H9 (cell line): ENCODE measurements at regions not wholly inside any gene's neighbourhood (a gene's known extent, or its start where the extent isn't known, plus 50 kb on each side); places are given as distances from the start of the nearest gene placed in this dataset.
A peak's percentile ranks its signal among the peaks of the same experiment; 100 is the strongest.

ENCODE experiments used
- DNase-seq: peaks from one replicate; pipeline ENCODE4 v3.0.0-alpha.2; 2017
- H2AFZ ChIP-seq: one replicate; pipeline ENCODE4 v1.6.1; 2013; ENCODE audit warnings: mild to moderate bottlenecking, low read length, control low read depth, moderate library complexity
- H2AK5ac ChIP-seq: 2 replicates; pipeline ENCODE4 v1.6.1; 2013; ENCODE audit warnings: low read length, control low read depth, mixed read lengths; ENCODE audit not compliant: insufficient read length
- H2BK120ac ChIP-seq: one replicate; pipeline ENCODE4 v1.6.1; 2013; ENCODE audit warnings: low read depth, mild to moderate bottlenecking, low read length, control low read depth, inconsistent platforms; ENCODE audit not compliant: poor library complexity, severe bottlenecking
- H2BK12ac ChIP-seq: 2 replicates; pipeline ENCODE4 v1.6.1; 2013; ENCODE audit warnings: low read length, control low read depth, mixed read lengths, low read depth; ENCODE audit not compliant: insufficient read length
- H2BK15ac ChIP-seq: 2 replicates; pipeline ENCODE4 v1.6.1; 2013; ENCODE audit warnings: low read depth, low read length, control low read depth
- H2BK20ac ChIP-seq: one replicate; pipeline ENCODE4 v1.6.1; 2013; ENCODE audit warnings: low read depth, mild to moderate bottlenecking, low read length, control low read depth, inconsistent platforms; ENCODE audit not compliant: poor library complexity, severe bottlenecking
- H2BK5ac ChIP-seq: 2 replicates; pipeline ENCODE4 v1.6.1; 2013; ENCODE audit warnings: low read length, control low read depth, mixed read lengths; ENCODE audit not compliant: insufficient read length
- H3K14ac ChIP-seq: 2 replicates; pipeline ENCODE4 v1.6.1; 2013; ENCODE audit warnings: low read length, control low read depth; ENCODE audit not compliant: insufficient read depth
- H3K18ac ChIP-seq: 2 replicates; pipeline ENCODE4 v1.6.1; 2013; ENCODE audit warnings: low read depth, mild to moderate bottlenecking, mixed read lengths, low read length, control low read depth; ENCODE audit not compliant: insufficient read length
- H3K23ac ChIP-seq: 2 replicates; pipeline ENCODE4 v1.6.1; 2013; ENCODE audit warnings: low read length, control low read depth, mixed read lengths, low read depth; ENCODE audit not compliant: insufficient read length
- H3K23me2 ChIP-seq: 2 replicates; pipeline ENCODE4 v1.6.1; 2013; ENCODE audit warnings: low read depth, mild to moderate bottlenecking, mixed read lengths, low read length, control low read depth; ENCODE audit not compliant: insufficient read length, poor library complexity, severe bottlenecking
- H3K27ac ChIP-seq: 2 replicates; pipeline ENCODE4 v1.5.1; 2013; ENCODE audit warnings: low read length, control low read depth, mixed read lengths, low read depth; ENCODE audit not compliant: insufficient read length
- H3K27me3 ChIP-seq: 2 replicates; pipeline ENCODE4 v1.6.1; 2013; ENCODE audit warnings: low read length, control low read depth, inconsistent platforms; ENCODE audit not compliant: insufficient read depth
- H3K4ac ChIP-seq: 2 replicates; pipeline ENCODE4 v1.6.1; 2013; ENCODE audit warnings: low read depth, mild to moderate bottlenecking, control low read depth, inconsistent platforms, low read length, moderate library complexity
- H3K4me1 ChIP-seq: 2 replicates; pipeline ENCODE4 v1.6.1; 2013; ENCODE audit warnings: low read length, control low read depth, inconsistent platforms; ENCODE audit not compliant: insufficient read depth
- H3K4me2 ChIP-seq: 2 replicates; pipeline ENCODE4 v1.6.1; 2013; ENCODE audit warnings: low read length, control low read depth, mixed read lengths; ENCODE audit not compliant: insufficient read length, insufficient read depth
- H3K56ac ChIP-seq: 2 replicates; pipeline ENCODE4 v1.6.1; 2013; ENCODE audit warnings: low read depth, mild to moderate bottlenecking, mixed read lengths, low read length, control low read depth; ENCODE audit not compliant: insufficient read length
- H3K79me1 ChIP-seq: 2 replicates; pipeline ENCODE4 v1.6.1; 2013; ENCODE audit warnings: low read depth, mild to moderate bottlenecking, moderate library complexity, low read length, control low read depth, inconsistent platforms; ENCODE audit not compliant: insufficient read depth, poor library complexity, severe bottlenecking
- H3K79me2 ChIP-seq: 2 replicates; pipeline ENCODE4 v1.6.1; 2013; ENCODE audit warnings: low read length, control low read depth, inconsistent platforms; ENCODE audit not compliant: insufficient read depth
- H3K9ac ChIP-seq: 2 replicates; pipeline ENCODE4 v1.6.1; 2013; ENCODE audit warnings: low read length, control low read depth, mixed read lengths; ENCODE audit not compliant: insufficient read length; ENCODE audit errors: extremely low read depth
- H3K9me3 ChIP-seq: one replicate; pipeline ENCODE4 v1.6.1; 2013; ENCODE audit warnings: low read depth, low read length, inconsistent platforms; ENCODE audit not compliant: control insufficient read depth
- H3T11ph ChIP-seq: one replicate; pipeline ENCODE4 v1.6.1; 2013; ENCODE audit warnings: mild to moderate bottlenecking, low read length, control low read depth, inconsistent platforms
- H4K20me1 ChIP-seq: one replicate; pipeline ENCODE4 v1.6.1; 2013; ENCODE audit not compliant: control insufficient read depth, insufficient read length, insufficient read depth
- H4K5ac ChIP-seq: 2 replicates; pipeline ENCODE4 v1.6.1; 2013; ENCODE audit warnings: low read depth, mild to moderate bottlenecking, mixed read lengths, low read length, control low read depth; ENCODE audit not compliant: insufficient read length
- H4K8ac ChIP-seq: replicated peaks from 2 replicates; pipeline ENCODE4 v1.6.1; 2013; ENCODE audit warnings: low read length, control low read depth, mixed read lengths, low read depth; ENCODE audit not compliant: insufficient read length
- H4K91ac ChIP-seq: 2 replicates; pipeline ENCODE4 v1.6.1; 2013; ENCODE audit warnings: low read depth, mild to moderate bottlenecking, moderate library complexity, mixed read lengths, low read length, control low read depth; ENCODE audit not compliant: insufficient read length
- H3K27ac Mint-ChIP-seq, 3 experiments: 2 replicates in 2 of 3; 3 replicates in 1 of 3; pipeline ENCODE4 v1.8.0; 2020 to 2021; ENCODE audit warnings: mixed read lengths in 3 of 3, mild to moderate bottlenecking in 1 of 3, moderate library complexity in 1 of 3
- H3K27me3 Mint-ChIP-seq: 2 replicates; pipeline ENCODE4 v1.8.0; 2021; ENCODE audit warnings: low read depth, mild to moderate bottlenecking, moderate library complexity, mixed read lengths
- H3K36me3 Mint-ChIP-seq, 3 experiments: 2 replicates in 2 of 3; 3 replicates in 1 of 3; pipeline ENCODE4 v1.8.0; 2020 to 2021; ENCODE audit warnings: low read depth in 3 of 3, mixed read lengths in 3 of 3; ENCODE audit not compliant: insufficient read depth in 1 of 3
- H3K4me1 Mint-ChIP-seq, 2 experiments: 2 replicates each; pipeline ENCODE4 v1.8.0; 2020; ENCODE audit warnings: mixed read lengths in 2 of 2
- H3K4me3 Mint-ChIP-seq, 2 experiments: 2 replicates in 1 of 2; 3 replicates in 1 of 2; pipeline ENCODE4 v1.8.0; 2020 to 2021; ENCODE audit warnings: mild to moderate bottlenecking in 2 of 2, mixed read lengths in 2 of 2, moderate library complexity in 1 of 2
- H3K9me3 Mint-ChIP-seq, 2 experiments: 2 replicates in 1 of 2; 3 replicates in 1 of 2; pipeline ENCODE4 v1.8.0; 2020; ENCODE audit warnings: mild to moderate bottlenecking in 2 of 2, mixed read lengths in 2 of 2, moderate library complexity in 1 of 2
- WGBS: extraction: QIAGEN DNeasy Blood & Tissue Kit; methylation state at CpG from one replicate; pipeline ENCODE4 v1.1.7; 2013; ENCODE audit warnings: missing lambda C conversion rate, low lambda C conversion rate, mixed read lengths; ENCODE audit not compliant: insufficient read length; ENCODE audit errors: extremely low coverage; 5-methylcytosine and 5-hydroxymethylcytosine counted together
- TF ChIP-seq, protein P1 (sequence below): fragments of 200-600 bp; sonication (generic); conservative IDR thresholded peaks from 3 replicates; pipeline ENCODE4 v1.8.0; 2021; ENCODE audit warnings: antibody characterized with exemption, mild to moderate bottlenecking

GRCh38 chr14:101499513-101499912, 61.8 kb upstream of the DIO3 start:
- no peak overlapping the region for H3K4me2 ChIP-seq
- H3K9me3 ChIP-seq: no peaks in the 10 kb centered on the region
- H4K5ac ChIP-seq: no peak overlapping the region
- Mint-ChIP-seq H3K4me3 (no peak overlapping the region), H3K36me3 (peaks cover 0 to 8% (median 2%) of the 10 kb centered on the region in 3 experiments; a peak in 5 of 7 replicates), H3K27ac (no peak overlapping the region), H3K27me3 (peaks cover 11% of the 10 kb centered on the region), H3K4me1 (peaks cover 17 to 28% of the 10 kb centered on the region in 2 experiments), H3K9me3 (peaks cover 2 to 12% of the 10 kb centered on the region in 2 experiments; a peak in 4 of 5 replicates)
- H3K23ac ChIP-seq: no peak overlapping the region
- no peak overlapping the region for H2BK5ac ChIP-seq
- no peak overlapping the region for H2AK5ac ChIP-seq
- H2BK20ac ChIP-seq: no peak overlapping the region
- H3K14ac ChIP-seq: no peak overlapping the region; the same call in 1 of the 2 replicates
- H3K27me3 ChIP-seq: no peaks in the 10 kb centered on the region; the same call in 1 of the 2 replicates
- H4K8ac ChIP-seq: no peak overlapping the region
- no peak overlapping the region for H3K4ac ChIP-seq
- H3K4me1 ChIP-seq: no peaks in the 10 kb centered on the region
- no peak overlapping the region for H3K27ac ChIP-seq
- no peaks in the 10 kb centered on the region for H3K23me2 ChIP-seq
- no peak overlapping the region for H3K9ac ChIP-seq
- H4K91ac ChIP-seq: no peak overlapping the region
- H3T11ph ChIP-seq: no peak overlapping the region
- no peak overlapping the region for H2BK12ac ChIP-seq
- WGBS: no CpG with 5 or more reads among the region's 10 CpGs
- H2BK120ac ChIP-seq: no peak overlapping the region
- no peak overlapping the region for H2AFZ ChIP-seq
- no peak overlapping the region for H3K56ac ChIP-seq
- H2BK15ac ChIP-seq: no peak overlapping the region
- no peaks in the 10 kb centered on the region for H4K20me1 ChIP-seq
- H3K79me2 ChIP-seq: no peaks in the 10 kb centered on the region
- TF ChIP-seq, protein P1, sequence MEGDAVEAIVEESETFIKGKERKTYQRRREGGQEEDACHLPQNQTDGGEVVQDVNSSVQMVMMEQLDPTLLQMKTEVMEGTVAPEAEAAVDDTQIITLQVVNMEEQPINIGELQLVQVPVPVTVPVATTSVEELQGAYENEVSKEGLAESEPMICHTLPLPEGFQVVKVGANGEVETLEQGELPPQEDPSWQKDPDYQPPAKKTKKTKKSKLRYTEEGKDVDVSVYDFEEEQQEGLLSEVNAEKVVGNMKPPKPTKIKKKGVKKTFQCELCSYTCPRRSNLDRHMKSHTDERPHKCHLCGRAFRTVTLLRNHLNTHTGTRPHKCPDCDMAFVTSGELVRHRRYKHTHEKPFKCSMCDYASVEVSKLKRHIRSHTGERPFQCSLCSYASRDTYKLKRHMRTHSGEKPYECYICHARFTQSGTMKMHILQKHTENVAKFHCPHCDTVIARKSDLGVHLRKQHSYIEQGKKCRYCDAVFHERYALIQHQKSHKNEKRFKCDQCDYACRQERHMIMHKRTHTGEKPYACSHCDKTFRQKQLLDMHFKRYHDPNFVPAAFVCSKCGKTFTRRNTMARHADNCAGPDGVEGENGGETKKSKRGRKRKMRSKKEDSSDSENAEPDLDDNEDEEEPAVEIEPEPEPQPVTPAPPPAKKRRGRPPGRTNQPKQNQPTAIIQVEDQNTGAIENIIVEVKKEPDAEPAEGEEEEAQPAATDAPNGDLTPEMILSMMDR: no peak
- DNase-seq: peak; percentile 5
- H3K18ac ChIP-seq: no peak overlapping the region
- no peaks in the 10 kb centered on the region for H3K79me1 ChIP-seq
